ENCODE measurements at regions not wholly inside any gene's neighbourhood (a gene's known extent, or its start where the extent isn't known, plus 50 kb on each side); places are given as distances from the start of the nearest gene placed in this dataset.

- POLR2A ChIA-PET = interaction anchor here (0.6 kb wide), 1 partner anchor 218 kb away, joined by 3 read pairs; no protein-coding TSS in a partner anchor
- Histone ChIP-seq H3K27me3 (ENCODE audit: control insufficient read depth in 2 of 2, insufficient read depth in 2 of 2, low read length in 2 of 2) (no peaks in the 10 kb centered on the region), H3K27ac (ENCODE audit: extremely low read depth, low read depth, low read length) (no peak overlapping the region), H3K9me1 (ENCODE audit: control insufficient read depth, insufficient read depth, low read length) (no peaks in the 10 kb centered on the region), H3K9me3 (replicated peaks; ENCODE audit: control insufficient read depth, insufficient read depth, low read depth, low read length) (peaks cover 5% of the 10 kb centered on the region; the same call in 1 of the 2 replicates), H3K9ac (ENCODE audit: insufficient read depth in 1 of 2, low read depth in 2 of 2, low read length in 2 of 2) (no peak overlapping the region), H3K4me1 (replicated peaks in 1 of 2; ENCODE audit: control insufficient read depth in 2 of 2, insufficient read depth in 2 of 2, low read length in 2 of 2) (no peaks in the 10 kb centered on the region), H3K79me2 (ENCODE audit: control insufficient read depth, insufficient read depth, low read length) (no peaks in the 10 kb centered on the region), H4K20me1 (replicated peaks; ENCODE audit: control insufficient read depth, insufficient read depth, low read length) (no peaks in the 10 kb centered on the region), H3K4me2 (ENCODE audit: insufficient read depth, low read length) (no peak overlapping the region), H3K4me3 (no peak overlapping the region), H3K36me3 (ENCODE audit: control insufficient read depth, insufficient read depth, low read length) (no peaks in the 10 kb centered on the region), H2AFZ (ENCODE audit: low read depth, low read length) (no peak overlapping the region)
- no peak for TF ChIP-seq HNRNPUL1 (IDR thresholded peaks at IDR 0.05; ENCODE audit: low read length)
- no peak for TF ChIP-seq ZNF23 (CRISPR knock-in tag; IDR thresholded peaks at IDR 0.05)
- no peak for TF ChIP-seq FOXM1 (IDR thresholded peaks at IDR 0.05; ENCODE audit: low read depth)
- no peak for TF ChIP-seq FOXM1 (CRISPR knock-in tag; IDR thresholded peaks at IDR 0.05; ENCODE audit: low read depth)
- no peak for TF ChIP-seq ZKSCAN8 (CRISPR knock-in tag; IDR thresholded peaks at IDR 0.05)
- no peak for TF ChIP-seq PRMT5 (CRISPR knock-in tag; IDR thresholded peaks at IDR 0.05)
- no peak for TF ChIP-seq KHSRP (IDR thresholded peaks at IDR 0.05)
- TF ChIP-seq PCBP1 (IDR thresholded peaks at IDR 0.05; ENCODE audit: low read depth, low read length, poor library complexity, severe bottlenecking) = no peak
- TF ChIP-seq MEF2D (tag; conservative IDR thresholded peaks at IDR 0.05; ENCODE audit: low read depth) = no peak
- TF ChIP-seq MCM5 (IDR thresholded peaks at IDR 0.05; ENCODE audit: low read depth) = no peak
- TF ChIP-seq PTRF (tag; IDR thresholded peaks at IDR 0.05) = no peak
- TF ChIP-seq CEBPG (CRISPR knock-in tag; IDR thresholded peaks at IDR 0.05) = no peak
- TF ChIP-seq CEBPG (tag; conservative IDR thresholded peaks at IDR 0.05 in 1 of 2, IDR thresholded peaks at IDR 0.05 in 1 of 2) = no peak
- no peak for TF ChIP-seq SRSF3 (IDR thresholded peaks at IDR 0.05; ENCODE audit: insufficient read depth, low read length)
- no peak for TF ChIP-seq TARDBP (IDR thresholded peaks at IDR 0.05)
- no peak for TF ChIP-seq TCF7 (IDR thresholded peaks at IDR 0.05; ENCODE audit: borderline replicate concordance)
- TF ChIP-seq ZNF324 (CRISPR knock-in tag; IDR thresholded peaks at IDR 0.05) = no peak
- 3% methylated on average over 5 of the region's 5 CpGs for WGBS (ENCODE audit: insufficient coverage, low coverage, missing lambda C conversion rate)
- no TSS peak for BruUV-seq (replicated peaks)
- intact Hi-C loops (cut with micrococcal nuclease) (no loop called here), in situ Hi-C loops (cut with MboI) (no loop called here)
- ATAC-seq = no peak
- CTCF ChIA-PET (ENCODE audit: low intra/inter-chr PET ratio) = no interaction called here
- no peak for DNase-seq (ENCODE audit: extremely low read depth in 1 of 4, low spot score in 3 of 4)
- FAIRE-seq = no peak
These were observed 275.8 kb upstream of the CLNK start for GRCh38 chr4:10960389-10960788.
